GM21515 (cell line): ENCODE measurements at regions not wholly inside any gene's neighbourhood (a gene's known extent, or its start where the extent isn't known, plus 50 kb on each side); places are given as distances from the start of the nearest gene placed in this dataset.
"Not testable (repeated sequence)": the region's sequence is repeated elsewhere in the genome, so short reads cannot be mapped to it uniquely, and the experiment has no call there.

Experiments used
- ATAC-seq: cut with Tn5 transposase; IDR thresholded peaks from one replicate; pipeline ENCODE4 v1.9.1; 2021; ENCODE audit not compliant: unreplicated experiment

DNA sequence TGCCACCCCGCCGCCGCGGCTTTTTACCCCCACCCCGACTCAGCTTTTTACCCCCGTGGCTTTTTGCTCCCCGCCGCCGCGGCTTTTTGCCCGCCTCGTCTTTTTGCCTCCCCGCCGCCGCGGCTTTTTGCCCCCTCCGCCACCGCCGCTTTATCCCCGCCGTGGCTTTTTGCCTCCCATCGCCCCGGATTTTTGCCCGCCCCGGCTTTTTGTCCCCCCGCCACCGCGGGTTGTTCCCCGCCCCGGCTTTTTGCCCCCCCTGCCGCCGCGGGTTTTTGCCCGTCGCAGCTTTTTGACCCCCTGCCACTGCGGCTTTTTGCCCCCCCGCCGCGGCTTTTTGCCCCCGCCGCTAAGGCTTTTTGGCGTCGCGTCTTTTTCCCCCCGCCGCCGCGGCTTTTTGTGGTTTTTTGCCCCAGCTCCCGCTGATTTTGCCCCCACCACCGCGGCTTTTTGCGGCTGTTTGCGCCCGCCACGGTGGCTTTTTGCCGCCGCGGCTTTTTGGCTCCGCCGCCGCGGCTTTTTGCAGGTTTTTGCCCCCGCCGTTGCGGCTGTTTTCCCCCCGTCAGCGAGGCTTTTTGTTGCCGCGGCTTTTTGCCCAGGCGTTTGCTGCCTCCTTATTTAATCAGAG, 597.2 kb downstream of the GOLGA6L6 start:
- no peak for ATAC-seq

GRCh38 chr15:19943515-19943914, 598.1 kb downstream of the GOLGA6L6 start:
- ATAC-seq = no peak

DNA sequence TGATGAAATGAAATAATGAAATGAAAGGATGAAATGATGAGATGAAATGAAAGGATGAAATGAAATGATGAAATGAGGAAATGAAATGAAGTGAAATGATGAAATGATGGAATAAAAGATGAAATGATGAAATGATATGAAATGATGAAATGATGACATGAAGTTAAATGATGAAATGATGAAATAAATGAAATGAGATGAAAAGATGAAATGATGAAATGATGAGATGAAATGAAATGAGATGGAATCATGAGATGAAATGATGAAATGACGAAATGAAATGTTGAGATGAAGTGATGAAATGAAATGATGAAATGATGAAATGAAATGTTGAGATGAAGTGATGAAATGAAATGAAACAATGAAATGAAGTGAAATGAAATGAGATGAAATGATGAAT, 638.3 kb downstream of the GOLGA6L6 start:
- ATAC-seq = not testable (repeated sequence)

- not testable (repeated sequence) for ATAC-seq
Measured at GRCh38 chr15:19902388-19902787, 639.2 kb downstream of the GOLGA6L6 start.

GRCh38 chr15:19901414-19901813, 640.2 kb downstream of the GOLGA6L6 start:
- not testable (repeated sequence) for ATAC-seq

- no peak for ATAC-seq
Measured at GRCh38 chr15:19899021-19899824, 642.4 kb downstream of the GOLGA6L6 start.

DNA sequence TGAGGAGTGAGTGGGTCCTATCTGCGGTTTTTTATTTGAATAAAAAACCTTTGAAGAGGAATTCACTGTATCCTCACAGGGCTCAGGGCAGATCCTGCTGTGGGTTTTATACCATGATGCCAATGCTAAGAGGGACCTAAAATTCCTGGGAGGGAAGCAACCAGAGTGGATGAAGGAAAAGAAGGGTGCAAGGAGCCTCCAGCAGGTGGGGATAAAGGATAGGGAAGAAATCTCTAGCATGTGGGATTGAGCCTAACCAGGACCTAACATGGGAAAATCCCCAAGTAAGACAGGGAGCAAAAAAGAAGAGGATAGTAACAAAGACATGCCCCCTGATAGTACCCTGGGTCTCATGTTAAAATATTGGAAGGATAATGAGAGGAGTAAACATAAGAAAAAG, 652.8 kb downstream of the GOLGA6L6 start:
- not testable (repeated sequence) for ATAC-seq

DNA sequence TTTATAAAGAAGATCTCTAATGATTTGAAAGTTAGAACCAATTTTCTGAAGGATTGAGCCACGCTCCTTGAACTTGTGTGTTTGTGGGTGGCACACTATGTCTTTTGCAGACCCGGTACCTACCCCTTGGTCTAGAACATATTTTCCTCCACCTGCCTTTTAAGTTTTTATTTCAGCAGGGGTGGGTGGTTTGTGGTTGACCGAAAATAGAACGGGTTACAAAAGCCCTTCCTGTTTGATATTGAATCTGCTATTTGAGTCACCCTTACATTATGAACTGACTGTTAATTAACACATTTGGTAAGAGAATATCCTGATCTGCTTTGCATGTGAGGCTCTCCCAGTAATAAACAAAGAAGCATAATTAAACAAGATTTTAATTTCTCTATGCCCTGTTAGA, 697.5 kb downstream of the GOLGA6L6 start:
- not testable (repeated sequence) for ATAC-seq
